WTC11 (cell line): ENCODE measurements at regions not wholly inside any gene's neighbourhood (a gene's known extent, or its start where the extent isn't known, plus 50 kb on each side); places are given as distances from the start of the nearest gene placed in this dataset.

Source experiments
- ATAC-seq: fragments of 200-7000 bp; cut with Tn5 transposase; 2 replicates; pipeline ENCODE4 v1.10.0; 2021; ENCODE audit warnings: mild to moderate bottlenecking, moderate library complexity
- CTCF ChIA-PET: fragments of 300-600 bp; sonication (Branson Sonifier 250); formaldehyde crosslinking; loops from one replicate; lab custom pipeline; 2021; ENCODE audit warnings: antibody characterized with exemption; lab: Charles Lee
- POLR2A ChIA-PET: fragments of 350-600 bp; sonication (Branson Sonifier 250); formaldehyde crosslinking; loops from one replicate; lab custom pipeline; 2021; ENCODE audit warnings: antibody characterized with exemption; lab: Charles Lee
- DNase-seq: peaks from one replicate; pipeline ENCODE4 v3.0.0; 2021; ENCODE audit warnings: low spot score
- H3K27ac Mint-ChIP-seq: 2 replicates; pipeline ENCODE4 v1.8.0; 2021; ENCODE audit warnings: mixed read lengths
- H3K27me3 Mint-ChIP-seq: 2 replicates; pipeline ENCODE4 v1.8.0; 2021; ENCODE audit warnings: low read depth, mild to moderate bottlenecking, moderate library complexity, mixed read lengths
- H3K36me3 Mint-ChIP-seq: 2 replicates; pipeline ENCODE4 v1.8.0; 2021; ENCODE audit warnings: mixed read lengths
- H3K4me1 Mint-ChIP-seq: 2 replicates; pipeline ENCODE4 v1.8.0; 2022; ENCODE audit warnings: mixed read lengths
- H3K4me3 Mint-ChIP-seq: 2 replicates; pipeline ENCODE4 v1.8.0; 2021; ENCODE audit warnings: mild to moderate bottlenecking, moderate library complexity, mixed read lengths
- H3K9me3 Mint-ChIP-seq: 2 replicates; pipeline ENCODE4 v1.8.0; 2021; ENCODE audit warnings: mixed read lengths
- ETV6 ChIP-seq: sonication (generic); formaldehyde crosslinking; IDR thresholded peaks from 2 replicates; pipeline ENCODE4 v1.8.1; 2022; ENCODE audit warnings: mild to moderate bottlenecking, missing genetic modification reagents
- FOXJ3 ChIP-seq: sonication (generic); formaldehyde crosslinking; IDR thresholded peaks from 2 replicates; pipeline ENCODE4 v1.9.0; 2021; ENCODE audit warnings: missing genetic modification reagents, mild to moderate bottlenecking, borderline replicate concordance
- NFE2L1 ChIP-seq: sonication (generic); formaldehyde crosslinking; IDR thresholded peaks from 2 replicates; pipeline ENCODE4 v1.8.1; 2023; ENCODE audit warnings: missing genetic modification reagents
- NR1H2 ChIP-seq: sonication (generic); formaldehyde crosslinking; IDR thresholded peaks from 2 replicates; pipeline ENCODE4 v1.9.0; 2021; ENCODE audit warnings: mild to moderate bottlenecking, moderate library complexity, missing genetic modification reagents
- TEAD1 ChIP-seq: sonication (generic); formaldehyde crosslinking; IDR thresholded peaks from 2 replicates; pipeline ENCODE4 v1.8.0; 2022; ENCODE audit warnings: mild to moderate bottlenecking, missing genetic modification reagents
- TF ChIP-seq, protein P1 (sequence below): sonication (generic); formaldehyde crosslinking; IDR thresholded peaks from 2 replicates; pipeline ENCODE4 v1.8.0; 2023; ENCODE audit warnings: missing genetic modification reagents
- TF ChIP-seq, protein P2 (sequence below): sonication (generic); formaldehyde crosslinking; IDR thresholded peaks from 2 replicates; pipeline ENCODE4 v1.8.1; 2023; ENCODE audit warnings: mild to moderate bottlenecking, missing genetic modification reagents, moderate library complexity
- TF ChIP-seq, protein P3 (sequence below): sonication (generic); formaldehyde crosslinking; IDR thresholded peaks from 2 replicates; pipeline ENCODE4 v1.8.1; 2022; ENCODE audit warnings: low read depth, mild to moderate bottlenecking, moderate library complexity, missing genetic modification reagents, borderline replicate concordance
- TF ChIP-seq, protein P4 (sequence below): sonication (generic); formaldehyde crosslinking; IDR thresholded peaks from 2 replicates; pipeline ENCODE4 v1.8.1; 2023; ENCODE audit warnings: mild to moderate bottlenecking, missing genetic modification reagents
- TF ChIP-seq, protein P5 (sequence below): sonication (generic); formaldehyde crosslinking; conservative IDR thresholded peaks from 2 replicates; pipeline ENCODE4 v1.8.1; 2023; ENCODE audit warnings: mild to moderate bottlenecking, low read depth, missing genetic modification reagents, moderate library complexity
- TF ChIP-seq, protein P6 (sequence below): fragments of 250-450 bp; sonication (Bioruptor Pico); IDR thresholded peaks from 2 replicates; pipeline ENCODE4 v1.9.0; 2021; ENCODE audit warnings: mild to moderate bottlenecking
- TF ChIP-seq, protein P7 (sequence below): sonication (generic); formaldehyde crosslinking; IDR thresholded peaks from 2 replicates; pipeline ENCODE4 v1.8.0; 2022; ENCODE audit warnings: missing genetic modification reagents
- TF ChIP-seq, protein P8 (sequence below): sonication (generic); formaldehyde crosslinking; IDR thresholded peaks from 2 replicates; pipeline ENCODE4 v1.8.1; 2023; ENCODE audit warnings: mild to moderate bottlenecking, moderate library complexity, missing genetic modification reagents
- TF ChIP-seq, protein P9 (sequence below): sonication (generic); formaldehyde crosslinking; IDR thresholded peaks from 2 replicates; pipeline ENCODE4 v1.8.1; 2022; ENCODE audit warnings: low read depth, missing genetic modification reagents, borderline replicate concordance
- TF ChIP-seq, protein P10 (sequence below): sonication (generic); formaldehyde crosslinking; IDR thresholded peaks from 2 replicates; pipeline ENCODE4 v1.8.1; 2022; ENCODE audit warnings: mild to moderate bottlenecking, missing genetic modification reagents, moderate library complexity, borderline replicate concordance

DNA sequence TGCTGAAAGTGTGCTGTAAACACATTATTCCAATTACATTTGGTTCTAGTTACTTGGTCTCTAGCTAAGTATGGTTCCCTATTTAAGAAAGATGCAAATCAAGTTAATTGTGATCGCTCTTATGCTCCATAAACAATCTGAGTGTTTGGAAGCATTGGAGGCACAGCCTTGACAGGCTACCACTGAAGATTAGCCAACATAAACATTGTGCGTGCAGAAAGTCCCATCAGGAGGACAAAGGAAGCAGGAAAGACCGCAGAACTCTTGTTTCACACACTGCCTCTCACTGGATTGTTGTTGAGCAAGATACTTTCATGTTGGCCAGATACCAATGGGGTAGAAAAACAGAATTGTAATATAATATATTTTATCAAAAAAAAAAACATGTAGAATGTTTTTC is 814.4 kb downstream of the EFNB2 start:
- Mint-ChIP-seq H3K4me1 (peaks cover 9% of the 10 kb centered on the region), H3K27me3 (no peaks in the 10 kb centered on the region), H3K4me3 (no peak overlapping the region), H3K9me3 (no peaks in the 10 kb centered on the region), H3K36me3 (no peaks in the 10 kb centered on the region), H3K27ac (no peak overlapping the region)
- CTCF ChIA-PET: no interaction called here
- no peak for DNase-seq
- POLR2A ChIA-PET: no interaction called here
- ATAC-seq: no peak
- TF ChIP-seq, protein P1, sequence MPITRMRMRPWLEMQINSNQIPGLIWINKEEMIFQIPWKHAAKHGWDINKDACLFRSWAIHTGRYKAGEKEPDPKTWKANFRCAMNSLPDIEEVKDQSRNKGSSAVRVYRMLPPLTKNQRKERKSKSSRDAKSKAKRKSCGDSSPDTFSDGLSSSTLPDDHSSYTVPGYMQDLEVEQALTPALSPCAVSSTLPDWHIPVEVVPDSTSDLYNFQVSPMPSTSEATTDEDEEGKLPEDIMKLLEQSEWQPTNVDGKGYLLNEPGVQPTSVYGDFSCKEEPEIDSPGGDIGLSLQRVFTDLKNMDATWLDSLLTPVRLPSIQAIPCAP: no peak
- TF ChIP-seq TEAD1 (CRISPR knock-in tag): no peak
- TF ChIP-seq, protein P2, sequence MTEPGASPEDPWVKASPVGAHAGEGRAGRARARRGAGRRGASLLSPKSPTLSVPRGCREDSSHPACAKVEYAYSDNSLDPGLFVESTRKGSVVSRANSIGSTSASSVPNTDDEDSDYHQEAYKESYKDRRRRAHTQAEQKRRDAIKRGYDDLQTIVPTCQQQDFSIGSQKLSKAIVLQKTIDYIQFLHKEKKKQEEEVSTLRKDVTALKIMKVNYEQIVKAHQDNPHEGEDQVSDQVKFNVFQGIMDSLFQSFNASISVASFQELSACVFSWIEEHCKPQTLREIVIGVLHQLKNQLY (CRISPR knock-in tag): no peak
- TF ChIP-seq, protein P3, sequence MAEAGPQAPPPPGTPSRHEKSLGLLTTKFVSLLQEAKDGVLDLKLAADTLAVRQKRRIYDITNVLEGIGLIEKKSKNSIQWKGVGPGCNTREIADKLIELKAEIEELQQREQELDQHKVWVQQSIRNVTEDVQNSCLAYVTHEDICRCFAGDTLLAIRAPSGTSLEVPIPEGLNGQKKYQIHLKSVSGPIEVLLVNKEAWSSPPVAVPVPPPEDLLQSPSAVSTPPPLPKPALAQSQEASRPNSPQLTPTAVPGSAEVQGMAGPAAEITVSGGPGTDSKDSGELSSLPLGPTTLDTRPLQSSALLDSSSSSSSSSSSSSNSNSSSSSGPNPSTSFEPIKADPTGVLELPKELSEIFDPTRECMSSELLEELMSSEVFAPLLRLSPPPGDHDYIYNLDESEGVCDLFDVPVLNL (CRISPR knock-in tag): no peak
- TF ChIP-seq, all 79 proteins: peak for 0

DNA sequence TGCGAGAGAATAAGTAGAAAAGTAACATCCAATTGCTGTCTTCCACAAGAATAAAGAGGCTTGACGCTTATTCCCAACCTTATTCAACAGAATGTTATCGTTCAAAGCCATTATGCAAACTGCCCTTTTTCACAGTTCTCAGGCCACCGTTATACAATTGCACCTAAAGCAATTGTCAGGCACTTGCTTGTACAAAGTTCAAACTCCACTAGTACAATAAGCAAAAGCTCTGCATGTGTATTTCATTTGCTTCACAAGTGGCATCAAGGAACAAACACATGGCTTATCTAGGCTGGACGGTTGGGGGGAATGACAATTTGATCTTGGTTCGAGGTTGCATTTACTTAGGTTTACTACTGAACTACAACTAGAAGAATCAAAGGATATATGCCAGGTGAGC is 815.6 kb downstream of the EFNB2 start:
- Mint-ChIP-seq H3K27me3 (no peaks in the 10 kb centered on the region), H3K4me1 (peaks cover 9% of the 10 kb centered on the region), H3K27ac (no peak overlapping the region), H3K4me3 (no peak overlapping the region), H3K36me3 (no peaks in the 10 kb centered on the region), H3K9me3 (no peaks in the 10 kb centered on the region)
- no peak for DNase-seq
- POLR2A ChIA-PET: no interaction called here
- no peak for ATAC-seq
- CTCF ChIA-PET: no interaction called here
- TF ChIP-seq FOXJ3 (CRISPR knock-in tag) (no peak), NR1H2 (CRISPR knock-in tag) (no peak), ETV6 (CRISPR knock-in tag) (no peak), NFE2L1 (no peak)
- TF ChIP-seq, protein P4, sequence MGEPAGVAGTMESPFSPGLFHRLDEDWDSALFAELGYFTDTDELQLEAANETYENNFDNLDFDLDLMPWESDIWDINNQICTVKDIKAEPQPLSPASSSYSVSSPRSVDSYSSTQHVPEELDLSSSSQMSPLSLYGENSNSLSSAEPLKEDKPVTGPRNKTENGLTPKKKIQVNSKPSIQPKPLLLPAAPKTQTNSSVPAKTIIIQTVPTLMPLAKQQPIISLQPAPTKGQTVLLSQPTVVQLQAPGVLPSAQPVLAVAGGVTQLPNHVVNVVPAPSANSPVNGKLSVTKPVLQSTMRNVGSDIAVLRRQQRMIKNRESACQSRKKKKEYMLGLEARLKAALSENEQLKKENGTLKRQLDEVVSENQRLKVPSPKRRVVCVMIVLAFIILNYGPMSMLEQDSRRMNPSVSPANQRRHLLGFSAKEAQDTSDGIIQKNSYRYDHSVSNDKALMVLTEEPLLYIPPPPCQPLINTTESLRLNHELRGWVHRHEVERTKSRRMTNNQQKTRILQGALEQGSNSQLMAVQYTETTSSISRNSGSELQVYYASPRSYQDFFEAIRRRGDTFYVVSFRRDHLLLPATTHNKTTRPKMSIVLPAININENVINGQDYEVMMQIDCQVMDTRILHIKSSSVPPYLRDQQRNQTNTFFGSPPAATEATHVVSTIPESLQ (CRISPR knock-in tag): no peak
- TF ChIP-seq, protein P5, sequence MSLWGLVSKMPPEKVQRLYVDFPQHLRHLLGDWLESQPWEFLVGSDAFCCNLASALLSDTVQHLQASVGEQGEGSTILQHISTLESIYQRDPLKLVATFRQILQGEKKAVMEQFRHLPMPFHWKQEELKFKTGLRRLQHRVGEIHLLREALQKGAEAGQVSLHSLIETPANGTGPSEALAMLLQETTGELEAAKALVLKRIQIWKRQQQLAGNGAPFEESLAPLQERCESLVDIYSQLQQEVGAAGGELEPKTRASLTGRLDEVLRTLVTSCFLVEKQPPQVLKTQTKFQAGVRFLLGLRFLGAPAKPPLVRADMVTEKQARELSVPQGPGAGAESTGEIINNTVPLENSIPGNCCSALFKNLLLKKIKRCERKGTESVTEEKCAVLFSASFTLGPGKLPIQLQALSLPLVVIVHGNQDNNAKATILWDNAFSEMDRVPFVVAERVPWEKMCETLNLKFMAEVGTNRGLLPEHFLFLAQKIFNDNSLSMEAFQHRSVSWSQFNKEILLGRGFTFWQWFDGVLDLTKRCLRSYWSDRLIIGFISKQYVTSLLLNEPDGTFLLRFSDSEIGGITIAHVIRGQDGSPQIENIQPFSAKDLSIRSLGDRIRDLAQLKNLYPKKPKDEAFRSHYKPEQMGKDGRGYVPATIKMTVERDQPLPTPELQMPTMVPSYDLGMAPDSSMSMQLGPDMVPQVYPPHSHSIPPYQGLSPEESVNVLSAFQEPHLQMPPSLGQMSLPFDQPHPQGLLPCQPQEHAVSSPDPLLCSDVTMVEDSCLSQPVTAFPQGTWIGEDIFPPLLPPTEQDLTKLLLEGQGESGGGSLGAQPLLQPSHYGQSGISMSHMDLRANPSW (CRISPR knock-in tag): no peak
- TF ChIP-seq, protein P6, sequence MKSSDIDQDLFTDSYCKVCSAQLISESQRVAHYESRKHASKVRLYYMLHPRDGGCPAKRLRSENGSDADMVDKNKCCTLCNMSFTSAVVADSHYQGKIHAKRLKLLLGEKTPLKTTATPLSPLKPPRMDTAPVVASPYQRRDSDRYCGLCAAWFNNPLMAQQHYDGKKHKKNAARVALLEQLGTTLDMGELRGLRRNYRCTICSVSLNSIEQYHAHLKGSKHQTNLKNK (CRISPR knock-in tag): no peak
- TF ChIP-seq, protein P7, sequence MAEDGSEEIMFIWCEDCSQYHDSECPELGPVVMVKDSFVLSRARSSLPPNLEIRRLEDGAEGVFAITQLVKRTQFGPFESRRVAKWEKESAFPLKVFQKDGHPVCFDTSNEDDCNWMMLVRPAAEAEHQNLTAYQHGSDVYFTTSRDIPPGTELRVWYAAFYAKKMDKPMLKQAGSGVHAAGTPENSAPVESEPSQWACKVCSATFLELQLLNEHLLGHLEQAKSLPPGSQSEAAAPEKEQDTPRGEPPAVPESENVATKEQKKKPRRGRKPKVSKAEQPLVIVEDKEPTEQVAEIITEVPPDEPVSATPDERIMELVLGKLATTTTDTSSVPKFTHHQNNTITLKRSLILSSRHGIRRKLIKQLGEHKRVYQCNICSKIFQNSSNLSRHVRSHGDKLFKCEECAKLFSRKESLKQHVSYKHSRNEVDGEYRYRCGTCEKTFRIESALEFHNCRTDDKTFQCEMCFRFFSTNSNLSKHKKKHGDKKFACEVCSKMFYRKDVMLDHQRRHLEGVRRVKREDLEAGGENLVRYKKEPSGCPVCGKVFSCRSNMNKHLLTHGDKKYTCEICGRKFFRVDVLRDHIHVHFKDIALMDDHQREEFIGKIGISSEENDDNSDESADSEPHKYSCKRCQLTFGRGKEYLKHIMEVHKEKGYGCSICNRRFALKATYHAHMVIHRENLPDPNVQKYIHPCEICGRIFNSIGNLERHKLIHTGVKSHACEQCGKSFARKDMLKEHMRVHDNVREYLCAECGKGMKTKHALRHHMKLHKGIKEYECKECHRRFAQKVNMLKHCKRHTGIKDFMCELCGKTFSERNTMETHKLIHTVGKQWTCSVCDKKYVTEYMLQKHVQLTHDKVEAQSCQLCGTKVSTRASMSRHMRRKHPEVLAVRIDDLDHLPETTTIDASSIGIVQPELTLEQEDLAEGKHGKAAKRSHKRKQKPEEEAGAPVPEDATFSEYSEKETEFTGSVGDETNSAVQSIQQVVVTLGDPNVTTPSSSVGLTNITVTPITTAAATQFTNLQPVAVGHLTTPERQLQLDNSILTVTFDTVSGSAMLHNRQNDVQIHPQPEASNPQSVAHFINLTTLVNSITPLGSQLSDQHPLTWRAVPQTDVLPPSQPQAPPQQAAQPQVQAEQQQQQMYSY (CRISPR knock-in tag): no peak
- TF ChIP-seq, protein P8, sequence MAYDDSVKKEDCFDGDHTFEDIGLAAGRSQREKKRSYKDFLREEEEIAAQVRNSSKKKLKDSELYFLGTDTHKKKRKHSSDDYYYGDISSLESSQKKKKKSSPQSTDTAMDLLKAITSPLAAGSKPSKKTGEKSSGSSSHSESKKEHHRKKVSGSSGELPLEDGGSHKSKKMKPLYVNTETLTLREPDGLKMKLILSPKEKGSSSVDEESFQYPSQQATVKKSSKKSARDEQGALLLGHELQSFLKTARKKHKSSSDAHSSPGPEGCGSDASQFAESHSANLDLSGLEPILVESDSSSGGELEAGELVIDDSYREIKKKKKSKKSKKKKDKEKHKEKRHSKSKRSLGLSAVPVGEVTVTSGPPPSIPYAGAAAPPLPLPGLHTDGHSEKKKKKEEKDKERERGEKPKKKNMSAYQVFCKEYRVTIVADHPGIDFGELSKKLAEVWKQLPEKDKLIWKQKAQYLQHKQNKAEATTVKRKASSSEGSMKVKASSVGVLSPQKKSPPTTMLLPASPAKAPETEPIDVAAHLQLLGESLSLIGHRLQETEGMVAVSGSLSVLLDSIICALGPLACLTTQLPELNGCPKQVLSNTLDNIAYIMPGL (CRISPR knock-in tag): no peak
- TF ChIP-seq, protein P3 (CRISPR knock-in tag): no peak
- TF ChIP-seq, protein P9, sequence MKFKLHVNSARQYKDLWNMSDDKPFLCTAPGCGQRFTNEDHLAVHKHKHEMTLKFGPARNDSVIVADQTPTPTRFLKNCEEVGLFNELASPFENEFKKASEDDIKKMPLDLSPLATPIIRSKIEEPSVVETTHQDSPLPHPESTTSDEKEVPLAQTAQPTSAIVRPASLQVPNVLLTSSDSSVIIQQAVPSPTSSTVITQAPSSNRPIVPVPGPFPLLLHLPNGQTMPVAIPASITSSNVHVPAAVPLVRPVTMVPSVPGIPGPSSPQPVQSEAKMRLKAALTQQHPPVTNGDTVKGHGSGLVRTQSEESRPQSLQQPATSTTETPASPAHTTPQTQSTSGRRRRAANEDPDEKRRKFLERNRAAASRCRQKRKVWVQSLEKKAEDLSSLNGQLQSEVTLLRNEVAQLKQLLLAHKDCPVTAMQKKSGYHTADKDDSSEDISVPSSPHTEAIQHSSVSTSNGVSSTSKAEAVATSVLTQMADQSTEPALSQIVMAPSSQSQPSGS (CRISPR knock-in tag): no peak
- TF ChIP-seq, protein P10, sequence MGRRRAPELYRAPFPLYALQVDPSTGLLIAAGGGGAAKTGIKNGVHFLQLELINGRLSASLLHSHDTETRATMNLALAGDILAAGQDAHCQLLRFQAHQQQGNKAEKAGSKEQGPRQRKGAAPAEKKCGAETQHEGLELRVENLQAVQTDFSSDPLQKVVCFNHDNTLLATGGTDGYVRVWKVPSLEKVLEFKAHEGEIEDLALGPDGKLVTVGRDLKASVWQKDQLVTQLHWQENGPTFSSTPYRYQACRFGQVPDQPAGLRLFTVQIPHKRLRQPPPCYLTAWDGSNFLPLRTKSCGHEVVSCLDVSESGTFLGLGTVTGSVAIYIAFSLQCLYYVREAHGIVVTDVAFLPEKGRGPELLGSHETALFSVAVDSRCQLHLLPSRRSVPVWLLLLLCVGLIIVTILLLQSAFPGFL: no peak
